A172 (cell line): ENCODE measurements at regions not wholly inside any gene's neighbourhood (a gene's known extent, or its start where the extent isn't known, plus 50 kb on each side); places are given as distances from the start of the nearest gene placed in this dataset.

Source experiments
- DNase-seq: peaks from one replicate; pipeline ENCODE4 v3.0.0-alpha.2; 2015; ENCODE audit warnings: low spot score

DNA sequence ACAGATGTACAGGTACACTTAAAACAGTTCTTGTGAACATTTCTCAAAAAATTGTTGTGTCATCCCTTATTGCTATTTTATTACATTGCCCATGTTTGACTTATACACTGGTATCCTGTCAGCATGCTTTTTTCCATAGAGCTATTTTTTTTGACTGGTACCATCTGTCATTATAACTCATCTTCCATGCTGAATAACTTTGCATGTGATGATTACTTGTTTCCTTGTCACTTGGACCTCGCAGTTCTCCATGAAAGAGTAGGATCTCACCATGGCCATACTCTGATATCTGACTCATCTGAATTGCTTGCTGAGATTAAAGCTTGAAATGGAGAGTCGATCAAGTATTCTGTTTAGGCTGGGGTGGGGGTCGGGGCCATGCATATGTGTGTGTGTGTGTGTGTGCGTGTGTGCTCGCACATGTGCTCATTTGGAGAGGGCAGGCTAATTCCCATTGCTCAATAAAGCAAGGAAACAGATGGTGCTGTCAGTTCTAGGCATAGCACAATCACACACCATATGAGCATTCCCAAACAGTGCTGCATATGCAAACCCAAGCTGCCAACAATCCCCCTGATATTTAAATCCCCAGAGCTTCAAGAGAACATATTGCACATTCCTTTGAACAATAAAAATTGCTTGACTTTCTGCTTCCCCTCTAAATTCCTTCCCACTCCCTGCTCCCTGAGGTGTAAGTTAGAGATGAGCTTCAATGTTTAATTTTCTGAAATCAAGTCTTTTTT, 62.9 kb downstream of the NHLRC3 start:
- DNase-seq: no peak

DNA sequence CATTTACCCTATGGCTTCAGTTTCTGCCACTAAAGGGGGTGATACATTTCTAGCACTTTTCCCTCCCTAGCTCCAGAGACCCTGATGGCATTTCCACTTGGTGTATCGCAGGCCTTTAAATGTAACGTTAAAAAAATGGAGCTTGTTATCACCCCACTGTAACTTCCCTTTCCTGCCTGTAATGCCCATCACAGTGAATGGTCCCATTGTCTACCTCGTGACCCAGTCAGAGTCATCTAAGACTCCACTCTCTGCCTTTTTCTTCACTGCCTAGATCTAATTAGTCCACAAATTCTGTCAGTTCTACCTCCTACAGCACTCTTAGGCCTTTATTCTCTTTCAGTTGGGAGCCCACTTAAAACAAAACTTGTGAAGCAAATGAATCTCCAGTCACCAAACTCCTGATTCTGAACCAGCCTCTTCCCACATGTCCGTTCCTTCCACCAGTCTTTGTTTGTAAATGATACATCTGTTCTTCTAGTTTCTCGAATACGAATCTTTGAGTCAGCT, 64.8 kb downstream of the NHLRC3 start:
- no peak for DNase-seq

DNA sequence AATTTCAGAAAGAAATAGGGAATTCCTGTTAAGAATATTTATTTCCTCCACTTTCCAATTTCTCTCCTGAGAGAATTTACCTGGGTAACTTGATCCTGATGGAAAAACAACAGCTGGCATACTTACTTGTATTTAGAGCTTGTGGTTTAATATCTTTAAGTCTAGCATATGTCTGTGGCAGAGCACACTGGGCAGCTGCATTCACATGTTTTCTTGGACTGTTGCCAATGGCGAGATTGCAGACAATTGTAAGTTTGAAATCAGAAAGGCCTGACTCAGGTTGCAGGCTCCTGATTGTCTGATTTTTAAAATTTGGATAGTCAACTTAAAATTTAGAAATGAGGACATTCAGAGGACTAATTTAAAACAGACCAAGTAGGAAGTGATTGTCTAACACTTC, 66.9 kb downstream of the NHLRC3 start:
- no peak for DNase-seq

DNA sequence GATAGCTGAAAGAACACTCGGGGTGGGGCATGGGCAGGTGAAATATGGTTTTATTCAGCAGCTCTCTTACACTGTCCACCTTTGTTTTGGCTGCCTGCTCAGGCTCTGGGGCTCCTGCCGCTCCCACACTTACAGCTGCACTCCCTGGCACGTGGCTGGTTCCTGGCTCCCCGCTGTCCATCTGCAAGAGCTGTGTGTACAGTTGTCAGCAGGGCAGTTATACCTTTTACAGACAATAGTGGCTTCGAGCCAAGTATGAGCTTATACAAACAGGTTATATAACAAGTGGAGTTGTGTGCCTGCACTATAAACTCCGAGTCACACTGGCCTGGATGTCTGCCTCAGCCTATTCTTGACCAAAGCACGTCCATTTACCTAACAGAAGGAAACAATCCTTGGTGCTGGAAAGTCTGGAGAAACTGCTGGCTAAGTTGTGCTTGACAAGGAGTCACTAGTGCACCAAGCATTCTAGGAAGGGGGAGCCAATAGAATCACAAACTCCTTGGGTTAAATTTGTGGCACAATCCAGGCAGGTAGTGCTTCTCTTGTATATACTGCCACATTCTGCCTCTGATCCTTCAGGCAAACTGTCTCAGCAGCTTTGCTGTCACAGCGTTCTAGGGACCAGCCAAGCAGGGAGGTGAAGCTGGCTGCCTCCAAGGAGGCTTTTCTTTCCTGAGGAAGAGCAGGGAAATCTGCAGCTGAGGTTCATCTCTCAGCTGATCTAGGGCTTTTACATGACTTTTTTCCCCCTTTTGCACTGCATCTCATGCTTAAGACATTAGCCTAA, 68.2 kb downstream of the NHLRC3 start:
- no peak for DNase-seq

DNA sequence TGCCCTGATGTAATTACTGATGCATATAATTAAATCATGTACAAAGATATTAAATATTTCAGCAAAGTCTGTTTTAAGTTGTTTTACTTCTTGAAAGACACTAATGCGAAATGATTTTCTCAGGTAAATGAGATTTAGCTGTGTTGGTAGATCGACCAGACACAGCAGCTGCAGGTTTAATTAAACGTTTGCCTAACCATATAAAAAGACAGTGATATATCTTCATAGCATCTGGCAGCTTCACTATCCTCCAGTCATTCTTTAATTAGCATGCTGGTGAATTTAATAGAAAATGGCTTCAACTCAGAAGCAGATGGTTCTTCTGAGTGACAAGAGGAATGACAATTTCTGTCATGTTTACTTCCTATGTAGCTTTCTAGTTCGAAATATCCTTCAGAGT, 69.3 kb downstream of the NHLRC3 start:
- DNase-seq: no peak

DNA sequence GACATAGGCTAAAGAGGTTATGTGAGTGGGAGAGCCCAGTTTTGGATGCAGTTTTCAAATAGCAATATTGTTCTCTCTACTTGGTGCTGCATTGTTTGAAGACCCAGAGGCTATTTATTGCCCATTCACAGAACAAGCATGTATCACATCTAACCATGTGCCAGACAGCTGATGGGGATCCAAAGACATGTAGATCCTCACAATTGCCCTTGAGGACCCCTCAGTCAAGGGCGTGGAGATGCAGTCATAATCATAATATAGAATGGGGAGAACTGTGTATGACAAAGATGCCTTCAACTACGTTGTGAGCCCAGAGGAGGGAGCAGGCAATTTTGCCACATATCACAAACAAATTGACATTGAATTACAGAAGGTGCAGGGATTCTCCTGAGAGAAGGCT, 70.5 kb downstream of the NHLRC3 start:
- DNase-seq: no peak

DNA sequence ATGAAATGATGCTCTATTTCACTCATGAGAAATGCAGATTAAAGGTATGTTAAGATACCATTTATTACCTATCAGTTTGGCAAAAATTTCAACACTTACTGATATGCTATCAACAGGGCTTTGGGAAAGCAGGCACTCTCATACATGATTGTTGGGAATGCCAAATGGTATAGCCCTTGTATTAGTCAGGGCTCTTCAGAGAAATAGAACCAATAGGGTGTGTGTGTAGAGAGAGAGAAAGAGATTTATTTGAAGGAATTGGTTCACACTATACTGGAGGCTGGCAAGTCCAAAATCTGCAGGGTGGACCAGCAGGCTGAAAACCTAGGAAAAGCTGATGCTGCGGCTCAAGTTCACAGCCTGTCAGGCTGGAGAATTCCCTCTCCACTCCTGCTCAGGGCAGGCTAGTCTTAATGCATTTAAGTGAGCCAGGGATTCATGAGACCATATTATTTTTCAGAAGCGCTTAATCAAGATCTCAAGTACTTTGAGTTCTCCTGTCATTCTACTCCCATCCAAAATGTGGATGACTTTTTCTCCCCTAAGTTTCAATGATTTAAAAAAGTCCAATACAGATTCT, 72.4 kb downstream of the NHLRC3 start:
- DNase-seq: no peak

DNA sequence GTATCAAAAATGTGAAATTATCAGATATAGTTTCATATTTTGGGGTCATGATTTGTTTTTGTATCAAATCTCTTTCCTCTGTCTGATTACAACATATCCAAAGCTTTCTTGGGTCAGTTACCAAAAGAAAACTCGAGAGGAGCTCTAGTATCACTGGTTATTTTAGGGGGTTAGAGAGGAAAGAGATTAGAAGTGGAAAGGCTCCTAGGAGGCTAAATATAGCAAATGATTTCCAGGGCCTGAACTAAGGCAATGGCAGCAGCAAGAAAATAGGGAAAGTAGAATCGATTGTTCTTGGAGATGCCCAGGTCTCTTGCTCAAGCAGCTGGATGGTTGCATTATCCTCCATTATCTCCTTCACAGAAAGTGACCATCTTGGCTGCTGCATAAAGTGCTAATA, 72.9 kb downstream of the NHLRC3 start:
- DNase-seq: no peak

DNA sequence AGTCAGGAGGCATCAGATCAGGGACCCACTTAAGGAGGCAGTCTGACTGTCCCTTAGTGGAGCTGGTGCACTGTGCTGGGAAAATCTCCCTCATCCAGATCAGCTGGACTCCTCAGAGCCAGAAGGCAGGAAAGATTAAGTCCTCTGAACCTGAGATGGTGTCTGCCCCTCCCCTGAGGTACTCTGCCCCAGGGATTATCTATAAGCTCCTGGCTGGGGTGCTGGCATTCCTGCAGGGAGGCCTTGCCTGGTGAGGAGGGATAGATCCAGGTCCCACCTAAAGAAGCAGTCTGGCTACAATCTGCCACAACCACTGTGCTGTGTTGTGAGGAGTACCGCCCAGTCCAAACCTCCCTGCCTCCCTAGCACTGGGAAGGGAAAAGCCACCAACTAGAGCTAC, 81.2 kb downstream of the NHLRC3 start:
- no peak for DNase-seq

DNA sequence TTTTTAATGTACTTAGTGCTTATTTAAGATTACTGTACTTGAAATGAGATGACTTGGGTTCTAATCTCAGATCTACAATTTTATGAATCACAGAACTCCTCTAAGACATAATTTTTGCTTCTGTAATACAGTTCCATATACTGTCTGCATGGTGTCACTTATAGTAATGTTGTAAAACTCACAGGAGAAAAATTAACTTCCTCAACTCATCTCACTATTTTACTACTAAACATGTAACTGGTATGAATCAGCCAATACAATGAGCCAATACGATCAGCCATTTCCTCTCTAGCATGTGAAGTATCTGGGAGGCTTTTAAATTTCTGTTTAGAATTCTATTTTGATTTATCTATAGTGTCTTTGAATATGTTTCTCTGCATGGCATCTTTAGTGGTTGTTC, 85.3 kb downstream of the NHLRC3 start:
- DNase-seq: no peak

DNA sequence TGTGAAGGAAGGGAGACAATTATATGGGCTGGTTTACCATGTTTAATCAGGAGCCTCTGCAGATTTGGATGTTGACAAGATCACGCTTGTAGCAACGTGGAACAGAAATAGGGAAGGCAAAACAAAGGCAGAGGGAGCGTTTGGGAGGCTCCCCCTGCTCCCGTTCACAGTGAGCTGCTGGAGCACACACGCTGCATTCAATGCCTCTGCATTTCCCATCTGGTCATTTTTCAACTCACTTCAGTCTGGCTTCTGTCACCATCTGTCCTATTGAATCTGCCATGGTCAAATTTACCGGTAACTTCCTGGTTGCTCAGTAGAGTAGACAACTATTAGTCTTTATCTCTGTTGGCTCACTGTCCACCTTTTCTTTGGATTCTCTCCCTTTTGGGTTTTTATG, 91.0 kb downstream of the NHLRC3 start:
- DNase-seq: no peak

DNA sequence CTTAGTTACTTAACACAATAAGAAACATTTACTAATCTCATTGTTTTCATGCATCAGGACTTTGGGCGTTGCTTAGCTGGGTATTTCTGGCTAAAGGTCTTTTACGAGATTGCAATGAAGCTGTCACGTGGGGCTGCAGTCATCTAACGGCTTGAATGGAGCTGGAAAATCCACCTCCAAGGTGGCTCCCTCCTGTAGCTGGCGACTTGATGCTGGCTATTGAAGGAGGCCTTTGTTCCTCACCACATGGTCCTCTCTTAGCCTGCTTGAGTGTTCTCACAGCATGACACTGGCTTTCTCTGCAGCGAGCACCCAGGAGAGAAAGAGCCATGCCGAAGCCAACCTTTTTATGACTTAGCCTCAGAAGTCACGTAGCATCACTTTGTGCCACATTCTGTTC, 92.0 kb downstream of the NHLRC3 start:
- DNase-seq: no peak

DNA sequence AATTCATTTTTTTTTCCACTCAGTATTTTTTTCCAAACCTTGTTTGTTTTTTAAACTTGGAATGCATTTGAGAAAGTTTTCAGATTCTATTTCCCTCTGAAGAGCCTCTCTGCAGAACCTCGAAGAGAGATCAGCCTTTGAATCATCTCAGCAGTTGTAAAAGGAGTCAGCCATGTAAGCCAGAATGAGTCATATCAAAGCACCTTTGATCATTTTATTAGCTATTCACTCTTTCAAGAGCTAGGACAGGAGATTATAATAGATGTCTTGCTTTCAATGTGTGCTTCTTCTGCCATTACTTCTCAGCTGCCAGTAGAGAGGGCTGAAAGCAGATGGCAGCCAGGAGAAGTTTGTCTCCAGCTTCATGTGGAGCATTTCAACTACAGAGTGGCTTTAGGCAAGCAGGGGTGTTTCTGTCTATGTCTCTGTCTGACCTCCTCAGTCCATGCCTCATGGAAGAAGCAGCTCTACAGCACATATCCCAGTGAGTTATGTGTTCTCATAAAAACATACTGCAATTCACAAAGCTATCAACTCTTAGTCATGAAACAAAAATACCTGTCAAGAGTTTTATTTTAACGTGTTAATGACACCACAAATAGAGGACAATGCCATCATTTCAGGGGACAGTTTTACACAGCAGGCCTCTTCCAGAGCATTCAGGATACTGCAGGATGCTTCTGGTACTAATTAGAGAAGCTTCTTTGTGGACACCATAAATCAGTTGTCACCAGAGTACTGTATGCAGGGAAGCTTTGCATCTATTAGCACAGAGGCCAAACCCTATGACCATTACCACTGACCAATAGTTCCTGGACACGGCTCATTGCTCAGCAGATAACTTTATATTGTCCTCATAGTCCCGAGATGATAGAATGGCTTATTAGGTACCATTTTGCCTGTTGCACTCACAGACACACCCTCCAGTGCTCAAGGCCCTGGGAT, 94.3 kb downstream of the NHLRC3 start:
- DNase-seq: no peak

DNA sequence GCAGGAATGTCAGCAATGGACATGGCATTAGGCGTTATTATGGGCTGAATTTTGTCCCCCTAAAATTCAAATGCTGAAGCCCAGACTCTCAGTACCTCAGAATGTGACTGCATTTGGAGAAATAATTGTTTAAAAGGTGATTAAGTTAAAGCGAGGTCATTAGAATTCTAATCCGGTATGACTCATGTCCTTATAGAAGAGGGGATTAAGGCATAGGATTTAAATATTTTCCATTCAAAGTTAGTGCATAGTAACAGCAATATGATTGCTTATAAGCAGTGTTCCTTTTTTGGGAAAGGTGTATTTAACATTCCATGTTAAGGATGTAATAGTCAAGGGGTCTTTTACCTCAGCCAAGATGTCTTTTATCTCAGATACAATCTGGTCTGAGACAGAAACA, 95.5 kb downstream of the NHLRC3 start:
- no peak for DNase-seq

DNA sequence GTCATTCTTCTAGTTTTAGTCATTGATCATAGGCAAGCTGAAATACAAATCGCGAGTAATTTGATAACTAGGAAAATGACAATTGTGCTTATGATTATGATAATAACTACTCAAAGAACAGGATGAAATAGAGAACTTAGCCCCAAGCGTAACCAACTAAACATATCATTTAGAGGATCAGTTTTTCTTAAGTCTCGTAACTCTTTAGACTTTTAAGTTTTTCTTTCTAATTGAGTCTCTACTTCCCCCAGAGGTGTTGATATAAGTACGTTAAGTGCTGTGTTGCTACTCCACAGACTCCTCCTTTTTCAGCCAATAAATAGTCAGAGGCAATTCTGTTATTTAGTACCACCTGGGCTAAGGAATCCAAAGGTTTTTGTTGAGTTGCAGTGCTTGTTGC, 96.3 kb downstream of the NHLRC3 start:
- DNase-seq: no peak

DNA sequence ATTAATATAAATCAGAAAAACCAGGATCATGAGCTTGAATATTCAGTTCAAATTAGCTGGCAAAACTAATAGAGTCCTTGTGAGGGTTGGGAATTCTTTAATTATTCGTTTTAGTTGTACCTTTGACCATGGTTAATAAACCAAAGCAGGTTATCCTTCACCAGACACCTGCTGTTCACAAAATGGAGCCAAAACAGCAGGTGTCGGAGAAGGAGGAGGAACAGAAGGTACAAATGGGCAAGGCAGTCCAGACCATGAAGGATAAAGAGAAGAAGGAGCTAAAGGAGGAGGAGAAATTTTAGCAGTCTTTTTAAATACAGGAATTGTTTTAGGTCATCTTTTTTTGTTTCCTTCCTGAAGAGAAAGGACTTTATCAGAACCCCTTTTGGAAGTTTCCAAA, 106.1 kb downstream of the NHLRC3 start:
- no peak for DNase-seq

DNA sequence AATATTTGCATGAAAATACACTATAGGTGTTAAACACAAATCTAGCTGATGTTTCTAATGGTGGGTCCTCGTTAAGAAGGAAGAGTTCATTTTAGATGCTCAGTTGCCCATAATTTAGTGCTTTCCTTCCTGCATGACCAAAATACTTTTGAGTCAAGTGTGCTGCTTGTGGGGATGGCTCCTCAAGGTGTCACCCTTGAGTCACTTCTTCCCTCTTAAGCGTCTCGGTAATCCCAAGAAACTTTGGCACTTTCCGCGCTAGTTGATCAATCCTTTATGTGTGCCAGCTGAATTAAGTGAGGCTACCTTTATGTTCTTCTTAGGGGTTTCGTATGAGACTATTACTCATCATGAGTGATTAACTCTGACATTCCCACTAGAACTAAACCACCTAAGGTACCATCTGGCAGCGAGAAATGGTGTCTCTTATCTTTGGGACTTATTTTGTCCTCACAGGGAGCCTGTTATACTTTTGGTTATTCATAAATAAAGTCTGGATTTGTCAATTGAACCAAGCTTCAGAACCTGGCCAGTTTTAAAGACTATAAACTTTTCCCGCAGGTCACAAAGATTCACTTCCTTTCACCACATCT, 106.8 kb downstream of the NHLRC3 start:
- DNase-seq: peak; percentile 50

DNA sequence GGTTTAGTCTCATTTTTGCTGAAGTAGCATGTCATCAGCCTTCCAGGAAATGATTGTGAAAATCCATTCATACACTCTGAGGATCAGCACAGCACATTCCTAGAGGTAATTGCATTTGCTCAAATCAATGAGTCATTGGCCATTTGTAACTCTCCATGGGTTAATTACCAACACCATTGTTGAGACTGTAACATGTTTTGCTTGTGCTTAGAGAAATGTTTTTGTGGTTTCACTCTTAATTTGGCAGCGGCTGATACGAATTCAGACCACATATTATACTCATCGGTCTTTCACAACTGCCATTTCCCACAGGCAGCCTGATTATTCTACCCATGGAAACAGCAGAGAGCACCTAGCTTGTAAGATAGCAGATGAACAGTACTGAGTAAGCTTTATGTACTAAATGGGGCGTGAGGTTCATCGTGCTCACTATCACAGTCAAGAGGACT, 110.3 kb downstream of the NHLRC3 start:
- peak; percentile 53 for DNase-seq

DNA sequence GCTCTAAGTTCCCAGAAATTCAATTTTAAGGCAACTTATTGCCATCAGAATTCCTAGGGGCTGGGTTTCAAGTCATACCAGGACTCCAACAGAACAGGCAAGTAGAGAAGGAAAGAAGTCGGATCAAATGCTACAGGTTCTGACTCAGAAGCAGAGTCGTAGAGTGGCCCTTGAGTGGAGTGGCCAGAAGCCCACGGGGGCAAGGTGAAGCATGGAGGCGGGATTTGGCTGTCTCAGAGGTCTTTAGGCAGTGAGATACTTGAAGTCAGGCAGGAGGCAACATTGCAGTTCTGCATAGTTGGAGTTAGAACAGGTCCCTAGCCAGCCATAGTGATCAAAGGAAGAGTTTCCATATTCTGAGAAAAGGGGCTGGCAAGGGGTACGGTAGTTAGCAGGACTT, 111.6 kb downstream of the NHLRC3 start:
- DNase-seq: no peak

DNA sequence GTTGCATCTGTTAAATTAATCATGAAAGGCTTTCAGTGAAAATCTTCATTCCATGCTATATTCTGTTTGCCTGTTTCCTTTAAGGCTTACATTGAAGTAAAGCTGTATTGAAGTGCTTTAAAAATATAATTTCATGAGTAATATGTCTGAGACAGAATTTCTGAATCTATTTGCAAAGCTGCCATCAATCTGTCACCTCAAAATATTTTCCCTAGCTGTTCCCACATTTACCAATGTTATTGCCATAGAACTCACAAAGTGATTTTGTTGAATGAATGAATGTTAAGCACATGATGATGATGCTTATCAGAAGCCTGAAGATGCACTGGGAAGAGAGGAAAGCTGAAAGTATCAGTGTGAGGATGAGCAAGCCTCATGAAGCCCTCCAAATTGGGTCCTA, 115.8 kb downstream of the NHLRC3 start:
- DNase-seq: no peak

DNA sequence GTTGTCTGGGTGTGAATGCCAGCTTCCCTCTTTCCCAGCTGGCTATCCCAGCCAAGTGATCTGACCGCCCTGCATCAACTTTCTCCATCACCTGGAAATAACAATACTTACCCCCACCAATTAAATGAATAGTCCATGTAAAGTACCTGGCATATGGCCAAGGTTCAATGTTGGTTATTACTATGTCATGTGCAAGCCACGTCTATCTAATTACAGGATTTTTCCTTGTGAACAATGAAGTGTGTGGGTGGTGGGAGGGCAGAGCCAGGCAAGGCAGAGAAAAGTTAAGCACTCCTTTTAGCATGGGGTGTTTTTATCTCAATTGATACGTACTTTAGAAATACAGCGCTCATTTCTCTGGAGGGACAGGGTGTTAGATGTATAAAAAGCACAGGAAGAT, 121.1 kb downstream of the NHLRC3 start:
- no peak for DNase-seq
